GM12864 (cell line): ENCODE measurements at regions not wholly inside any gene's neighbourhood (a gene's known extent, or its start where the extent isn't known, plus 50 kb on each side); places are given as distances from the start of the nearest gene placed in this dataset.

Experiments used
- DNase-seq: peaks from one replicate; pipeline ENCODE4 v3.0.0-alpha.2; 2011; ENCODE audit warnings: low read depth
- H3K4me3 ChIP-seq: 2 replicates; pipeline ENCODE4 v1.5.1; 2011; ENCODE audit warnings: mild to moderate bottlenecking, low read depth, low read length, control low read depth
- CTCF ChIP-seq: IDR thresholded peaks from 2 replicates; pipeline ENCODE4 v1.5.1; 2011; ENCODE audit warnings: low read depth, mild to moderate bottlenecking, moderate library complexity, low read length, control low read depth, inconsistent platforms; ENCODE audit errors: missing control alignments

DNA sequence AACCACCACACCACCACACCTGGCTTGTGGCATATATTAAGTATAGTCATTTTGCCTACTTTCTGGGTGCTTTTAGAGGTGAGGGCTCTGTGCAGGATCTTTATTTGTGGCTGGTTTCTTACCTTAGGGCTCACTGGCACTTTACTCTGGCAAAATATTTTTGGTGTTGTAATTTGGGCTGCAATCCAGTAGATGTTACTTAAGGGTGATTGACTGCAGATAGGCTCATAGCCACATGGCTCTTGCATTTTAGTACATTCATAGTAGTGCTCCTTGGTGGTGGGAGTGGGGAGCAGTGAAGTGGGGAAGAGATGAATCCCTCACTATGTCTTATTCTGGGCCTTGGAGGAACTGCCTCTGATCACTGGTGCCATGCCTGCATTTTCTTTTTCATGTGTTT lies 376.1 kb upstream of the GRIN3A start:
- TF ChIP-seq CTCF, result no peak
- no peak for DNase-seq
- no peak overlapping the region for H3K4me3 ChIP-seq

DNA sequence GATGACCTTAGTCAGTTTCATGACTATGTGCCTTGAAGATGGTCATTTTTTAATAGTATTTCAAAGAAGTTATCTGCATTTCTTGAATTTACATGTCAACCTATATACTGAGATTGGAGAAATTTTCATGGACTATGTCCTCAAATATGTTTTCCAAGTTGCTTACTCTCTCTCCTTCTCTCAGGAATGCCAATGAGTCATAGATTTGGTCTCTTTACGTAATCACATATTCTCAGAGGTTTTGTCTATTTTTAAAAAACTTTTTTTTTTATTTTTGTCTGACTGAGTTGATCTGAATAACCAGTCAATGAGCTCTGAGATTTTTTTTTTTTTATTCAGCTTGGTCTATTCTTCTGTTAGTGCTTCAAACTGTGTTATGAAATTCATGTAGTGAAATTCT lies 374.7 kb upstream of the GRIN3A start:
- DNase-seq, result no peak

DNA sequence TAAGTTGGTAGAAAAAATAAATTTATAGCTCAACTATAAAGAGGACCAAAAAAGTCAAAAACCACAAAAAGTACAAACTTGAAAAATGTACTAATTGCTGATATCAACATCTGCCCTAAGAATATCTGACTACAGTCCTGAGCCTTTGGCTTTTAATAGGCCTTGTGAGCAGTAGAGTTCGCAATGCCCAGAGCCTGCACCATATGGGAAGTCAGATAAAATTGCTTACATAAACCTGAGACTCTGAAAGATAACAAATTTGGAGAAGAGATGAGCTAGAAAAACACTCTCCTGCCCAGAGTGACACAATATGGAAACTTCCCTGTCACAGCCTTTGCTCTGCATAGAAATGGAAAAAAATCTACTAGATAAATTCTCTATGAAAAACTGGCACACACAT lies 368.0 kb upstream of the GRIN3A start:
- DNase-seq, result no peak
- TF ChIP-seq CTCF, result no peak
- H3K4me3 ChIP-seq, result no peak overlapping the region

More for the DNA sequence above, 374.7 kb upstream of the GRIN3A start:
- TF ChIP-seq CTCF, result no peak
- H3K4me3 ChIP-seq, result no peak overlapping the region

DNA sequence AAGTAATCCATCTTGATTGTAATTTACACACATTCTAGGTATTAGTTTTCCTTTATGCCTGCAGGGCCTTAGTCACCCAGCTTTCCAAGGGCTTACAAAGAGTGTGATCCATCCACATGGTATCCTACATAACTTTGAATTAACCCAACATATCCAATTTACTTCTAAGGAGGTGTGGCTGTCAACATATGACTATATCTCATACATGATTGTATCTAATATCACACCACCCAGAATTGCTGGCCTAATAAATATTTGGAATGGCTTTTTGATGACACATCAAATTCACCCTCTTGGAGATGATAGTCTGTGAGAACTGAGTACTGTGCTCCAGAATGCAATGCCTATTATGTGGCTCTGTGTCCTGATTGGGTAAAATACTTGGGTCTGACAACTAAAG lies 363.3 kb upstream of the GRIN3A start:
- TF ChIP-seq CTCF, result no peak
- DNase-seq, result no peak
- H3K4me3 ChIP-seq, result no peak overlapping the region

GRCh38 chr9:102087141-102087540 lies 348.7 kb upstream of the GRIN3A start:
- no peak overlapping the region for H3K4me3 ChIP-seq
- no peak for TF ChIP-seq CTCF
- no peak for DNase-seq

GRCh38 chr9:102085548-102085947 lies 347.1 kb upstream of the GRIN3A start:
- TF ChIP-seq CTCF, result no peak
- no peak overlapping the region for H3K4me3 ChIP-seq
- no peak for DNase-seq

DNA sequence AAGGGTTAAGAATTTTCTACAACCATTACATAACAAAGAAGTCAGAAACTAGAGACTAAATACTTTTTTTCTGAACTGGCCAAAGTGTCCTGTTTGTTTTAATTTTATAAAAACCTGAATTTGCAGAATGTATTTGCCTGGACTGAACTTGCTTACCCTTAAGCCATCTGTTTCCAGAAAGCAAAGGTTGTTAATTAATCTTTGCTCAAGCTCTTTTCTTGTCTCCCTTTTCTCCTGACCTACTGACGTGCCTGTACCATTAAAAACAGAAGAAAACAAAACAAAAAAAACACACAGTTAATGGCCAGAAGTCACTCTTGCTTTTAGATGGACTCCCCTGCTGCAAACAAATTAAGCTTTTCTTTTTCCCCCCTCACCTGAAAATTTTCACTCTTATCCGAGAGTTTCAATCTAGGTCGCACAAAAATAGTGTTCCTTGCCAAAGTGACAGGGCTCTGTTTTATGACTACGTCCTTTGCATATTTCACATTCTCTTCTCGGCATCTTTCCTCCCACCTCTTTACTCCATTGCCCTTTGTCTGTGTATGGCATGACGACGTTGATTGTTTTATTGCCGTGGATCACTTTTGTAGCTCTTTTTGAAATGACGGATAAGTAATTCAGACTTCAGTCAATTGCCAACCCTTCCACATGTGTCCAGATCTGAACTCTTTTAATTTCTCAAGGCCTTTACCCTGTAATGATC lies 333.8 kb upstream of the GRIN3A start:
- no peak overlapping the region for H3K4me3 ChIP-seq
- no peak for DNase-seq
- no peak for TF ChIP-seq CTCF
